ENCODE measurements at regions not wholly inside any gene's neighbourhood (a gene's known extent, or its start where the extent isn't known, plus 50 kb on each side); places are given as distances from the start of the nearest gene placed in this dataset.

DNA sequence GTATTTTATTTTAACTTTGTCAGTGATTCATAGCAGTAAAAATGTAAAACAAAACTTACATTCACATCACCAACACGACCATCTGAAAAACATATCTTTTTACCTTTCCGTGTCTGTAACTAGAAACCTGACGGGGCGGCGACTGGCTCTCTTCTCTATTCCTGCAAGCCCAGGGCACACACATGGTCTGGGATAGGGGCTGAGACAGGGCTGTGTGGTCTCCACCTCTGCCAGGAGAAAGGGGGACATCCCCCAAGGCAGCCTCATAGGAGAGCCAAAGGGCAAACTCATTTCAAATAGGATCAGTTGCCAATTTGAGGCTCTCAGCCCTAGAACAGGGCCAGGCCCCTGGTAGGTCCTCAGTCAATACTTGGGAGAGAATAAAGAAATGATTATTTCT, 359.4 kb downstream of the TCERG1L start:
- H3K9me3 ChIP-seq (ENCODE audit: insufficient read depth, low read depth, low read length), result no peaks in the 10 kb centered on the region; the same call in 1 of the 2 replicates

DNA sequence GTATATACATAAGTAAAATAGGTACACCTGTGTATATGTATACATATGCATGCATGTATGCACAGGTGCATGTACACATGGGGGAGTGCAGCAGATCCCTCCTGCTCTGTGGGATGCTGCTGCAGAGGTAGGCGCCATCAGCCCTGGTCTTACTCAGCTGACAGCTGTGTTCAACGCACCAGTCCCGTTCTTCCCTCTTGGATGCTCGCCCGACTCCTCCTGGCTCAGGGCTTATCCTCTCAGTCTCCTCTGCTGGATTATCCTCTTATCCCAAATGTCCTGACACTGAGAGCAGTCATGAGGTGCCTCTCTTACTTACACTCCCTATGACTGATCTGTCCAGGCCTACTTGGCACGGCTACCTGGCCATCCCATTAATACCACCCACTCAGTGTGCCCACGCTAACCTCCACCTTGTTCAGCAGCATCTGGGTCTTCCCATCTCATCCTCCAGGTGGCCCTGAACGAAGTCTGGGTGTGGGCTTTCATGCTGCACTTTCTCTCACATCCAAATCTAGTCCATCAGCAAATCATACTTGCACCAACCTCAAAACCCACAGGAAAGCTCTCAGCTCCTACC, 357.1 kb downstream of the TCERG1L start:
- Histone ChIP-seq H3K9me2 (replicated peaks; ENCODE audit: low read depth, low read length) (no peaks in the 10 kb centered on the region), H3K9me3 (ENCODE audit: insufficient read depth, low read depth, low read length) (no peaks in the 10 kb centered on the region; the same call in 1 of the 2 replicates), H3K79me2 (ENCODE audit: insufficient read depth, low read length) (no peaks in the 10 kb centered on the region), H3K4me2 (ENCODE audit: low read depth, low read length, poor library complexity, severe bottlenecking) (no peak overlapping the region), H4K20me1 (ENCODE audit: insufficient read depth, low read length, poor library complexity, severe bottlenecking) (no peaks in the 10 kb centered on the region), H3F3A (ENCODE audit: low read depth) (no peaks in the 10 kb centered on the region), H2AFZ (ENCODE audit: low read length) (no peak overlapping the region), H3K4me3 (ENCODE audit: low read length, poor library complexity, severe bottlenecking) (no peak overlapping the region), H3K36me3 (ENCODE audit: insufficient read depth, low read length) (no peaks in the 10 kb centered on the region), H3K27me3 (ENCODE audit: insufficient read depth, low read length, poor library complexity, severe bottlenecking) (no peaks in the 10 kb centered on the region), H3K9ac (ENCODE audit: low read depth, low read length, poor library complexity, severe bottlenecking) (no peak overlapping the region), H3K4me1 (ENCODE audit: insufficient read depth, low read length, poor library complexity, severe bottlenecking) (no peaks in the 10 kb centered on the region)
- TF ChIP-seq CTCF (conservative IDR thresholded peaks at IDR 0.05; ENCODE audit: low read length) (no peak), EZH2phosphoT487 (IDR thresholded peaks at IDR 0.05; ENCODE audit: borderline replicate concordance) (no peak)

More for the DNA sequence above, 359.4 kb downstream of the TCERG1L start:
- Histone ChIP-seq H3F3A (ENCODE audit: low read depth) (no peaks in the 10 kb centered on the region), H3K79me2 (ENCODE audit: insufficient read depth, low read length) (no peaks in the 10 kb centered on the region), H3K9ac (ENCODE audit: low read depth, low read length, poor library complexity, severe bottlenecking) (no peak overlapping the region), H3K9me2 (replicated peaks; ENCODE audit: low read depth, low read length) (no peaks in the 10 kb centered on the region), H3K36me3 (ENCODE audit: insufficient read depth, low read length) (no peaks in the 10 kb centered on the region), H3K27me3 (ENCODE audit: insufficient read depth, low read length, poor library complexity, severe bottlenecking) (no peaks in the 10 kb centered on the region), H2AFZ (ENCODE audit: low read length) (no peak overlapping the region), H3K4me1 (ENCODE audit: insufficient read depth, low read length, poor library complexity, severe bottlenecking) (no peaks in the 10 kb centered on the region), H3K4me2 (ENCODE audit: low read depth, low read length, poor library complexity, severe bottlenecking) (no peak overlapping the region), H4K20me1 (ENCODE audit: insufficient read depth, low read length, poor library complexity, severe bottlenecking) (no peaks in the 10 kb centered on the region), H3K4me3 (ENCODE audit: low read length, poor library complexity, severe bottlenecking) (no peak overlapping the region)
- TF ChIP-seq EZH2phosphoT487 (IDR thresholded peaks at IDR 0.05; ENCODE audit: borderline replicate concordance), result no peak
- no peak for TF ChIP-seq CTCF (conservative IDR thresholded peaks at IDR 0.05; ENCODE audit: low read length)

DNA sequence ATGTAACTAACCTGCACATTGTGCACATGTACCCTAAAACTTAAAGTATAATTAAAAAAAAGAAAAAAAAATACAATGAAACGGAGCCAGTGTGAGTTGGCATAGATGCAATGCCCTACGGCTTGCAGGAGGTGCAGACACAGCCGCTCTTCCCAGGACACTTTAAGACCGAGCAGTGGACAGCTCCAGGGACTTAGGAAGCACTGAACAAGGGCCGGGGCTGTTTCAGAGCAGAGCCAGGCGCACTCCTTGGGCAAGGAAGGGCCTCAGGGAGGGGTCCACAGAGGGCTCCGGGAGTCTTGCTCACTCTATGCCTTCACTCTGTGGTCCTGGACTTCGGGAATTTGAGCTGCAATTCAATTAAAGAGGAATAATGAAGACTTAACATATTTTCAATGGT, 355.3 kb downstream of the TCERG1L start:
- no peak overlapping the region for H3K4me3 ChIP-seq (ENCODE audit: low read length, poor library complexity, severe bottlenecking)
- no peaks in the 10 kb centered on the region; the same call in 1 of the 2 replicates for H3K9me3 ChIP-seq (ENCODE audit: insufficient read depth, low read depth, low read length)
- H3K9me2 ChIP-seq (replicated peaks; ENCODE audit: low read depth, low read length), result no peaks in the 10 kb centered on the region
- no peak overlapping the region for H2AFZ ChIP-seq (ENCODE audit: low read length)
- H3K27me3 ChIP-seq (ENCODE audit: insufficient read depth, low read length, poor library complexity, severe bottlenecking), result no peaks in the 10 kb centered on the region
- TF ChIP-seq EZH2phosphoT487 (IDR thresholded peaks at IDR 0.05; ENCODE audit: borderline replicate concordance), result no peak
- no peak for TF ChIP-seq CTCF (conservative IDR thresholded peaks at IDR 0.05; ENCODE audit: low read length)
- H3K79me2 ChIP-seq (ENCODE audit: insufficient read depth, low read length), result no peaks in the 10 kb centered on the region
- no peaks in the 10 kb centered on the region for H4K20me1 ChIP-seq (ENCODE audit: insufficient read depth, low read length, poor library complexity, severe bottlenecking)
- H3K36me3 ChIP-seq (ENCODE audit: insufficient read depth, low read length), result no peaks in the 10 kb centered on the region
- H3K9ac ChIP-seq (ENCODE audit: low read depth, low read length, poor library complexity, severe bottlenecking), result no peak overlapping the region
- no peak overlapping the region for H3K4me2 ChIP-seq (ENCODE audit: low read depth, low read length, poor library complexity, severe bottlenecking)
- H3F3A ChIP-seq (ENCODE audit: low read depth), result no peaks in the 10 kb centered on the region
- H3K4me1 ChIP-seq (ENCODE audit: insufficient read depth, low read length, poor library complexity, severe bottlenecking), result no peaks in the 10 kb centered on the region
